Gastrocnemius medialis (tissue), 4 donors: ENCODE measurements at regions not wholly inside any gene's neighbourhood (a gene's known extent, or its start where the extent isn't known, plus 50 kb on each side); places are given as distances from the start of the nearest gene placed in this dataset.
"Not testable (repeated sequence)": the region's sequence is repeated elsewhere in the genome, so short reads cannot be mapped to it uniquely, and the experiment has no call there.

Experiments
- ATAC-seq, 2 donors: fragments of 150-250 bp; one replicate each; pipeline ENCODE4 v1.9.1; 2016
- DNase-seq, 2 donors: peaks; one replicate each; pipeline ENCODE4 v3.0.0-alpha.2; 2019
- H3K27ac ChIP-seq, 4 donors: fragments of 200-600 bp; sonication (generic); 1 replicate in 1 of 4; 2 replicates in 3 of 4; pipeline ENCODE4 v1.5.1; 2016 to 2018; ENCODE audit warnings: mild to moderate bottlenecking in 2 of 4, moderate library complexity in 1 of 4
- H3K27me3 ChIP-seq, 3 donors: fragments of 200-600 bp; sonication (generic) in 2 of 3; 1 replicate in 1 of 3; 2 replicates in 2 of 3; pipeline versions ENCODE4 v1.5.1 to v1.6.0; 2016 to 2019; ENCODE audit warnings: mild to moderate bottlenecking in 1 of 3, moderate library complexity in 1 of 3
- H3K36me3 ChIP-seq, 2 donors: fragments of 200-600 bp; sonication (generic) in 1 of 2; one replicate each; pipeline ENCODE4 v1.5.1; 2017 to 2018
- H3K4me1 ChIP-seq, 2 donors: fragments of 200-600 bp; sonication (generic) in 1 of 2; one replicate each; pipeline ENCODE4 v1.5.1; 2016 to 2017; ENCODE audit warnings: mild to moderate bottlenecking in 2 of 2
- H3K4me3 ChIP-seq, 4 donors: fragments of 200-600 bp; sonication (generic) in 3 of 4; 1 replicate in 1 of 4; 2 replicates in 3 of 4; pipeline ENCODE4 v1.5.1; 2016 to 2019; ENCODE audit warnings: mild to moderate bottlenecking in 2 of 4
- H3K9me3 ChIP-seq, 3 donors: fragments of 200-600 bp; sonication (generic) in 2 of 3; 1 replicate in 1 of 3; 2 replicates in 2 of 3; pipeline ENCODE4 v1.5.1; 2016 to 2019
- POLR2A ChIP-seq, 2 donors: fragments of 450-650 bp; IDR thresholded peaks; one replicate each; pipeline ENCODE4 v1.6.1; 2017; ENCODE audit warnings: antibody characterized with exemption in 2 of 2, mild to moderate bottlenecking in 2 of 2, moderate library complexity in 2 of 2
- in situ Hi-C, 4 donors: fragments of 200-750 bp; cut with MboI; loops; one replicate each; pipeline versions ENCODE4 v1.15.0 to v1.8.0; 2017; ENCODE audit warnings: low sequenced_read_pairs in 4 of 4
- intact Hi-C: fragments of 100-400 bp; cut with DNase I; formaldehyde crosslinking; loops from one replicate; pipeline ENCODE4 v1.15.1; 2023; ENCODE audit warnings: low total_unique reads
- TF ChIP-seq, protein P1 (sequence below), 5 experiments: fragments of 450-650 bp in 3 of 5; fragments of 200-600 bp in 2 of 5; sonication (generic) in 2 of 5; IDR thresholded peaks in 4 of 5; conservative IDR thresholded peaks in 1 of 5; 1 replicate in 4 of 5; 2 replicates in 1 of 5; pipeline ENCODE4 v1.5.1; 2016 to 2019; ENCODE audit warnings: antibody characterized with exemption in 5 of 5, mild to moderate bottlenecking in 3 of 5, moderate library complexity in 3 of 5

DNA sequence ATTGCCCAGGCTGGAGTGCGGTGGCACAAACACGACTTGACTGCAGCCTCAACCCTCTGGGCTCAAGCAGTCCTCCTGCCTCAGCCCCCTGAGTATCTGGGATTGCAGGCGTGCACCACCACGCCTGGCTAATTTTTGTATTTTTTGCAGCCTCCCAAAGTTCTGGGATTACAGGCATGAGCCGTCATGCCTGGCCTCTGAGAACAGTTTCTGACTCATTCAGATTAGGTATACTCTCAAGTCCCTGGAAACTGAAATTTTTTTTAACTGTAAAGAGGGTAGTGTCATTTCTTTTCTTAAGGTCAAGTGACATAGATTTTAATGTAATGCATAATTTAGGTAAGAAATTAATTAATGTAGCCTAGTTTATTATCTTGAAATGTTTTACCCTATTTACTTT is 104.7 kb downstream of the SEPTIN7 start:
- peaks cover 0 to 19% of the 10 kb centered on the region in 2 donors for H3K36me3 ChIP-seq
- intact Hi-C loops (loop anchor here (10.0 kb wide), 1 partner anchor 399 kb away; no protein-coding TSS in a partner anchor), in situ Hi-C loops (loop anchor here (5.0 kb wide), 1 partner anchor 193 kb away; no protein-coding TSS in a partner anchor)

DNA sequence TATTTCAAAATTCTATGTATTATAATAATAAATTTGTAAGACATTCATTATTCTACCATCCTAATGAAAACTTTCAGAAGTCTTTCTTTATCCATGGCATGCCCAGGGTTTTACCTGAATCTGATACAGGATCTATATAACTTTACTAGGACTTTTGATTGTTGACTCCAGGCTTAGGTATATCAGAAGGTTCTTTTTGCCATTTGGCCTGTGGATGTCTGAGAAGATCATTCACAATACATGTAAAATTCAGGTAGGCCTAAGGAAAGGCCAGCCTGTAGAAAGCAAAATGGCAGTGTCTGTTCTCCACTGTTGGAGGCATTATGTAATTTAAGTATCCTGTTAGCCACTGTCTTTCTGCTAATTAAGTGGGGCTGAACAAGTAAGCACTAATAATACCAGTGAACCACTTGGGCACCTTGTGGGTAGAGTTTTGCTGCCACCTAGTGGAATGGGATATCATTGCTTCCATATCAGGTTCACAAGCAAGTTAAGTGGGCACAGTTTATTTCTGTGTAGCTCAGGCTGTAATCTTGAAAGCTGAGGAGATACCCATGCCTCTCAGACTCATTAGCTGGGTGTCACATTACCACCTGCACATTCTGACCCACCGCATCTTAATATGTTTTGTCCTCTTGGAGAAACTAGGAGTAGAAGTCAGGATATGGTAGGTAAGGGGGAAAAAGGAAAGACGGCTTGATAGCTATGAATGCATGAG is 105.5 kb downstream of the SEPTIN7 start:
- intact Hi-C loops (loop anchor here (1.0 to 10.0 kb wide), 3 partner anchors 106 to 398 kb away; partner anchors contain the start of gene SEPTIN7), in situ Hi-C loops (loop anchor here (5.0 kb wide), 1 partner anchor 194 kb away; no protein-coding TSS in a partner anchor)
- Histone ChIP-seq H3K4me3 (no peak overlapping the region), H3K9me3 (no peaks in the 10 kb centered on the region), H3K27me3 (no peaks in the 10 kb centered on the region), H3K36me3 (peaks cover 0 to 19% of the 10 kb centered on the region in 2 donors), H3K4me1 (peaks cover 0 to 4% of the 10 kb centered on the region in 2 donors), H3K27ac (no peak overlapping the region)
- peak; percentile 90 to 95 for ATAC-seq
- TF ChIP-seq, protein P1, sequence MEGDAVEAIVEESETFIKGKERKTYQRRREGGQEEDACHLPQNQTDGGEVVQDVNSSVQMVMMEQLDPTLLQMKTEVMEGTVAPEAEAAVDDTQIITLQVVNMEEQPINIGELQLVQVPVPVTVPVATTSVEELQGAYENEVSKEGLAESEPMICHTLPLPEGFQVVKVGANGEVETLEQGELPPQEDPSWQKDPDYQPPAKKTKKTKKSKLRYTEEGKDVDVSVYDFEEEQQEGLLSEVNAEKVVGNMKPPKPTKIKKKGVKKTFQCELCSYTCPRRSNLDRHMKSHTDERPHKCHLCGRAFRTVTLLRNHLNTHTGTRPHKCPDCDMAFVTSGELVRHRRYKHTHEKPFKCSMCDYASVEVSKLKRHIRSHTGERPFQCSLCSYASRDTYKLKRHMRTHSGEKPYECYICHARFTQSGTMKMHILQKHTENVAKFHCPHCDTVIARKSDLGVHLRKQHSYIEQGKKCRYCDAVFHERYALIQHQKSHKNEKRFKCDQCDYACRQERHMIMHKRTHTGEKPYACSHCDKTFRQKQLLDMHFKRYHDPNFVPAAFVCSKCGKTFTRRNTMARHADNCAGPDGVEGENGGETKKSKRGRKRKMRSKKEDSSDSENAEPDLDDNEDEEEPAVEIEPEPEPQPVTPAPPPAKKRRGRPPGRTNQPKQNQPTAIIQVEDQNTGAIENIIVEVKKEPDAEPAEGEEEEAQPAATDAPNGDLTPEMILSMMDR (IDR thresholded peaks at IDR 0.05 in 4 of 5, conservative IDR thresholded peaks at IDR 0.05 in 1 of 5), result peak; percentile 88 to 96 (median 94)
- TF ChIP-seq POLR2A (IDR thresholded peaks at IDR 0.05), result no peak
- peak; percentile 30 to 44 for DNase-seq

More for the DNA sequence above, 104.7 kb downstream of the SEPTIN7 start:
- TF ChIP-seq, protein P1 (IDR thresholded peaks at IDR 0.05 in 4 of 5, conservative IDR thresholded peaks at IDR 0.05 in 1 of 5), result no peak
- no peak for TF ChIP-seq POLR2A (IDR thresholded peaks at IDR 0.05)
- no peak for DNase-seq
- H3K9me3 ChIP-seq, result no peaks in the 10 kb centered on the region
- peaks cover 0 to 4% of the 10 kb centered on the region in 2 donors for H3K4me1 ChIP-seq
- H3K27me3 ChIP-seq, result no peaks in the 10 kb centered on the region
- ATAC-seq, result no peak
- no peak overlapping the region for H3K27ac ChIP-seq
- no peak overlapping the region for H3K4me3 ChIP-seq

DNA sequence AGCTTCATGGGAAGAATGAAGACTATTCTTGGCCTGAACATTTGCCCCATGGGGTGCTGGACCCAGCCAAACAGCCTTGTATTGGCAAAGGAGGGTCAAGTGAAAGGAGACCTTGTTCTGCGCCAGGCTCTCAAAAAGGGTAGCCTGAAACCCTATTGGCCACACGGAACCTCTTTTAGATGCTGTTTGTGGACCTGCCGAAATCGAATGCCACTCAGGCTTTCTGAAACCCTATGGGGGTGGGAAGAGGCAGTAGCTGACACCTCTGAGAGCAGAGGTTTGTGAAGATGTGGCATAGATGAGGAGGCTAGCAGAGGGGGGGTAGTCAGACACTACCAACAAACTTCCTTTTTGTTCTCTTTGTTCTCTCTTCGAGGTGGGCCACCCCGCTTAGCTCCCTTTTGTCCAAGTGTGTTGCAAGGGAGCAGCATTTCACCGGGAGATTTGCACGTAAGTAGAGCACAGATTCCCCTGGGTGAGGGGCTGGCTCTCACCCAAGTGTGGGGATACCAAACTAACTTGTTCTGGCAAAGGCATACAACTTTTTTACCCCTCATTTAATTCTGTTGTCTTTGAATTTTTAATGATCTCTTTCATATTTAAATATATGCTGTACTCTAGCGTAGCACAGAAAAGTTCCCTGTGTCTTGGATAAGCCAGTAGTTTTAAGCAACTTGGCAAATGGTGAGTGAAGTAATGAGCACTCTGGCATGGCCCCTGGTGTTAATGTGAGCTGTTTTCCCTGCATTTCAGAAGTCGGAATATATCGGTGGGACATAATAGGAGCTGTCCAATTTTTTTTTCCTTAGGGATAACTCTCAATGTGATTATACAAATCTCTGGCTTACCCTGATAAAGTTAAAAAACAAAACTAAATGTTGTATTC is 107.7 kb downstream of the SEPTIN7 start:
- ATAC-seq, result no peak
- no peak for TF ChIP-seq POLR2A (IDR thresholded peaks at IDR 0.05)
- TF ChIP-seq, protein P1 (IDR thresholded peaks at IDR 0.05 in 4 of 5, conservative IDR thresholded peaks at IDR 0.05 in 1 of 5), result no peak
- intact Hi-C loops (loop anchor here (10.0 kb wide), 1 partner anchor 396 kb away; no protein-coding TSS in a partner anchor), in situ Hi-C loops (loop anchor here (5.0 kb wide), 1 partner anchor 196 kb away; no protein-coding TSS in a partner anchor)
- no peak for DNase-seq
- no peaks in the 10 kb centered on the region for H3K27me3 ChIP-seq
- peaks cover 0 to 4% of the 10 kb centered on the region in 2 donors for H3K4me1 ChIP-seq
- H3K9me3 ChIP-seq, result no peaks in the 10 kb centered on the region
- H3K27ac ChIP-seq, result no peak overlapping the region
- H3K4me3 ChIP-seq, result no peak overlapping the region
- H3K36me3 ChIP-seq, result peaks cover 0 to 14% of the 10 kb centered on the region in 2 donors

DNA sequence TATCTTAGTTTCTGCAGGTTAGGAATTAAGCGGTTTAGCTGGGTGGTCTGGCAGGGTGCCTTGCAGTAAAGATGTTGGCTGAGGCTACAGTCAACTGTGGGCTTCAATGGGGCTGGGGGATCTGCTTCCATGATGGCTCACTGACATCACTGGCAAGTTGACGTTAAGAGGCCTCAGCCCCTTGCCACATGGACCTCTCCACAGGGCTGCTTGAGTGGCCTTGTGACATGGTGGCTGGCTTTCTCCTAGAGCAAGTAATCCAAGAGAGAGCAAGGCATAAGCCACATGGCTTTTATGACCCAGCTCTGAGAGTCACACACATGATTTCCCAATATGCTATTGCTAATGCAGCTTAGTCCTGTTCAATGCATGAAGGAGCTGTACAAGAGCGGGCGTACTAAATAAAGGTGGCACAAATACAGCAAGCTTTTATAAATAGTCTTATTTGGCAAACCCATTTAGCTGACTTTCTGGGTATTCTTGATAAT is 109.1 kb downstream of the SEPTIN7 start:
- DNase-seq, result no peak
- ATAC-seq, result no peak

DNA sequence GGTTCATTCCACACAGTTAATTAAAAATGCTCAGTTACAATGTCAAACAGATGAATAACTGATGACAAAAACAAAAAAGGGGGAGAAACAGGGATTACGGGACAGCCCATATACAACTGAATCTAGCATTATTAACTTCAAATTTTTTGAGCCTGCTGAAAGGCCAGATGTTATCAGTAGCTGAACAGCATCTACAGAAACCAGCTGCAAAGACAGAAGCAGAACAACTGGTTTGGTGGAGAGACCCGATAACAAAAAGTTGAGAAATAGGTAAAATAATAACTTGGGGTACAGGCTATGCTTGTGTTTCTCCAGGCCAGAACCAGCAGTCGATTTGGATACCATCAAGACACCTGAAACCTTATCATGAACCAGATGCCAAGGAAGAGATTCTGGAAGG is 109.8 kb downstream of the SEPTIN7 start:
- not testable (repeated sequence) for H3K36me3 ChIP-seq, H3K4me3 ChIP-seq, H3K9me3 ChIP-seq, DNase-seq, H3K27me3 ChIP-seq, H3K4me1 ChIP-seq, H3K27ac ChIP-seq, ATAC-seq
- in situ Hi-C loops, result loop anchor here in 2 of 4 donors (10.0 kb wide), 1 partner anchor 64 kb away; no protein-coding TSS in a partner anchor
- intact Hi-C loops, result loop anchor here (10.0 kb wide), 1 partner anchor 1274 kb away; no protein-coding TSS in a partner anchor

More for the DNA sequence above, 109.1 kb downstream of the SEPTIN7 start:
- intact Hi-C loops, result loop anchor here (10.0 kb wide), 2 partner anchors 395 to 1275 kb away; no protein-coding TSS in a partner anchor
- H3K9me3 ChIP-seq, result no peaks in the 10 kb centered on the region
- peaks cover 0 to 4% of the 10 kb centered on the region in 2 donors for H3K4me1 ChIP-seq
- H3K27me3 ChIP-seq, result no peaks in the 10 kb centered on the region
- no peak for TF ChIP-seq POLR2A (IDR thresholded peaks at IDR 0.05)
- TF ChIP-seq, protein P1 (IDR thresholded peaks at IDR 0.05 in 4 of 5, conservative IDR thresholded peaks at IDR 0.05 in 1 of 5), result no peak
- no peak overlapping the region for H3K27ac ChIP-seq
- no peak overlapping the region for H3K4me3 ChIP-seq
- peaks cover 0 to under 1% of the 10 kb centered on the region in 2 donors for H3K36me3 ChIP-seq
- in situ Hi-C loops, result loop anchor here (5.0 to 10.0 kb wide), 2 partner anchors 65 to 198 kb away; no protein-coding TSS in a partner anchor

DNA sequence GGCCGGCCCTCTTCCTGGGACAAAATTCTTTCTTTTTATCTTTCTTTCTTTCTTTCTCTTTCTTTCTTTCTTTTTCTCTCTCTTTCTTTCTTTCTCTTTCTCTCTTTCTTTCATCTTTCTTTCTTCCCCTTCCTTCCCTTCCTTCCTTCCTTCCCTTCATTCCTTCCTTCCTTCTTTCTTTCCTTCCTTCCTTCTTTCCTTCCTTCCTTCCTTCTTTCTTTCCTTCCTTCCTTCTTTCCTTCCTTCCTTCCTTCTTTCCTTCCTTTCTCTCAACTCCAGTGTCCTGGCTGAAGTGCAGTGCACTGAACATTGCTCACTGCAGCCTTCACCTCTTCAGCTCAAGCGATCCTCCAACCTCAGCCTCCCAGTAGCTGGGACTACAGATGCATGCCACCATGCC is 112.5 kb downstream of the SEPTIN7 start:
- intact Hi-C loops, result loop anchor here (10.0 kb wide), 1 partner anchor 1271 kb away; no protein-coding TSS in a partner anchor
- not testable (repeated sequence) for H3K27me3 ChIP-seq, H3K4me1 ChIP-seq, H3K27ac ChIP-seq, H3K9me3 ChIP-seq, H3K4me3 ChIP-seq, DNase-seq, ATAC-seq, H3K36me3 ChIP-seq
- in situ Hi-C loops, result loop anchor here in 2 of 4 donors (10.0 kb wide), 1 partner anchor 61 kb away; no protein-coding TSS in a partner anchor
